ENCODE measurements at regions not wholly inside any gene's neighbourhood (a gene's known extent, or its start where the extent isn't known, plus 50 kb on each side); places are given as distances from the start of the nearest gene placed in this dataset.
"Not testable (repeated sequence)": the region's sequence is repeated elsewhere in the genome, so short reads cannot be mapped to it uniquely, and the experiment has no call there.

DNA sequence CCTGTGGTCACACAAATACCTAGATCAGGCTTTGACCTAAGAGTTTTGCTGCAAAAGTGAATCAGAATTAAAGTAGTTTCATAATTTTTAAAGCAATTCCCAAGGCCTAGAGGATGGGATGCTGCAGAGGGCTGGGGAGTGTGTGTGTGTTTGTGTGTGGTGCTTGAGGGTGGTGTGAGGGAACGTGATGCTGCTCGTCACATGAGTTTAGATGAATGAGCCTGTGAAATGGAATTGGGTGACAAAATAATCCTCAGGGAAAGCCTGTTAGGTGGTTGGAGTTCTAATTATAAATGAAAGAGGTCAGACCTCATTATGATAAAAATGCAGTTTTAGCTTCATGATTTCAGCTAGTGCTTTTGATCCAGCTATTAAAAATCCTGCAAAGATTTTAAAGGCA is 87.5 kb upstream of the TMEM170B start:
- DNase-seq: no peak

DNA sequence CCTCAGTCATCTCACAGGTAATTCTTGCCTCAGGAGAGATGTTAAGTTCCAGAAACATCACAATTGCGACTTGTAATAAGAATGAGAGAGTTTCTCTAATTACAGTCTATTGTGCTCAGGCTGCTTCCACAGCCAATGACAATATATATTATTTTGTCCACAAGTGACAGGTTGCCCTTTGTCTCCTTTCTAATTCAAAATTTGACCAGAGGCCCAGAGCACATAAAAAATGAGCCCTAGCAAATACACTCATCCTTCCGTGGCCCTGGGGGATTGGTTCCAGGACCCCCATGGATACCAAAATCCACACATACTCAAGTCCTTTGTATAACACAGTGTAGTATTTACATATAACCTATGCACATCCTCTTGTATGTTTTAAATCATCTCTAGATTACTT is 88.1 kb upstream of the TMEM170B start:
- no peak for DNase-seq

DNA sequence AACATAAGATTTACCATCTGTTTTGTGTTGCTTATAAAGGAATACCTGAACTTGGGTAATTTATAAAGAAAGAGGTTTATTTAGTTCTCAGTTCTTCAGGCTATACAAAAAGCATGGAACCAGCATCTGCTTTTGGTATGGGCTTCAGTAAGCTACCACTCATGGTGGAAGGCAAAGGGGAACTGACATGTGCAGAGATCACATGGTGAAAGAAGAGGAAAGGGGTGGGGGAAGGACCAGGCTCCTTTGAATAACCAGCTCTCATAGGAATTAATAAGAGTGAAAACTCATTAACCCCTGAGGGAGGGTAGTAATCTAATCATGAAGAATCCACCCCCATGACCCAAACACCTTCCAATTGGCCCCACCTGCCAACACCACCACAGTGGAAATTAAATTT is 89.5 kb upstream of the TMEM170B start:
- no peak for DNase-seq

DNA sequence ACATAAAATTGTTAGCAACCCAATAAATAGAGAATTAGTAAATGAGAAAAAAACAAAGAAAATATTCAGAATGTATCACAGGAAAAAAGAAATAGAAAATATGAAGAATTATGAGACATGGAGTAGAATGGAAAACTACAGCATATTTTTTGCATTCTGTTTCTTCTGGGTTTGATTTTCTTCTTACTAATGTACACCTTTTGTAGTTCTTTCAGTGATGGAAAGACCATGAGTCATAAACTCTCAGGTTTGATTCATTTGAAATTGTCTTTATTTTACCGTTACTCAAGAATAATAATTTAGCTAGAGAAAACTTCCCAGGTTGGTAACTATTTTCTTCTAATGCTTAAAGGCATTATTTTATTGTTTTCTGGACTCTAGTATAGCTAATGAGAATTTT is 90.3 kb upstream of the TMEM170B start:
- DNase-seq: no peak

DNA sequence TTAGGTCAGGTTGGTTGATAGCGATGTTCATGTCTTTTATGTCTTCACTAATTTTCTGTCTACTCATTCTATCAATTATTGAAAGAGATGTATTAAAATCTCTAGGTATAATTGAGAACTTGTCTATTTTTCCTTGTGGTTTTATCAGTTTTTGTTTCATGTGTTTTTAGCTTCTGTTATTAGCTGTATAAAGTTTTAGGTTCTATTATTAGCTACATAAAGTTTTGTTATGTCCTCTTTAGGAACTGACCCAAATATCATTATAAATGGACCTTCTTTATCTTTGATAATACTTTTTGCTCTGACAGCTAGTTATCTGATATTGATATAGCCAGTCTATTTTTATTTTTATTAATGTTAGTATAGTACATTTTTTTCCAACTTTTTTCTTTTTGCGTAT is 92.4 kb upstream of the TMEM170B start:
- no peak for DNase-seq

DNA sequence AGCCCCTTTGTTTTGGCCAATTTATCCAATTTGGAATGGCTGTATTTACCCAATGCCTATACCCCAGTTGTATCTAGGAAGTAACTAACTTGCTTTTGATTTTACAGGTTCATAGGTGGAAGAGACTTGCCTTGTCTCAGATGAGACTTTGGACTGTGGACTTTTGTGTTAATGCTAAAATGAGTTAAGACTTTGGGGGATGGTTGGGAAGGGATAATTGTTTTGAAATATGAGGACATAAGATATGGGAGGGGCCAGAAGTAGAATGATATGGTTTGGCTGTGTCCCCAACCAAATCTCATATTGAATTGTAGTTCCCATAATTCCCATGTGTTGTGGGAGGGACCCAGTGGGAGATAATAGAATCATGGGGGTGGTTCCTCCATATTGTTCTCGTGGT is 94.4 kb upstream of the TMEM170B start:
- not testable (repeated sequence) for DNase-seq

DNA sequence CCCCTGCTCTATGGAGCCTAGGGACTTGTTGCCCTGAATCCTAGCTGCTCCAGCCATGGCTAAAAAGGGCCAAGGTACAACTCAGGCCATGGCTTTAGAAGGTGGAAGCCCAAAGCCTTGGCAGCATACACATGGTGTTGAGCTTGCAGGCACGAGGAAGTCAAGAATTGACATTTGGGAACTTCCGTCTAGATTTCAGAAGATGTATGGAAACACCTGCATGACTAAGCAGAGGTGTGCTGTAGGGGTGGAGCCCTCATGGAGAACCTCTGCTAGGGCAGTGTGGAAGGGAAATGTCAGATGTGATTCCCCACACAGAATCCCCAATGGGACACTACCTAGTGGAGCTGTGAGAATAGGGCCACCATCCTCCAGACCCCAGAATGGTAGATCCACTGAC is 95.1 kb upstream of the TMEM170B start:
- DNase-seq: no peak

DNA sequence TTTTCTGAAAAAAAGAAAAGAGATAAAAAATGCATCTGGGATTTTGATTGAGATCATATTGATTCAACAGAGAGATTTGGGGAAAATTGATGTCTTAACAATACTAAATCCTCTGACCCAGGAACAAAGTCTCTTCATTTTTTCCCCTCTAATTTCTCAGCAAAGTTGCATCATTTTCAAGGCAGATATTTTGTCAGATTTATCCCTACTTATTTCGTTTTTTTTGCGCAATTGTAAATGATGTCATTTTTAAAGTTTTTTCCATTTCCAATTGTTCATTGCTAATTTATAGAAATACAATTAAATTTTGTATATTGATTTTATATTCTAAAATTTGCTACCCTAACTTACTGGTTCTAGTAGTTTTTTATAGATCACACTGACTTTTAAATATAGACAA is 97.7 kb upstream of the TMEM170B start:
- no peak for DNase-seq

DNA sequence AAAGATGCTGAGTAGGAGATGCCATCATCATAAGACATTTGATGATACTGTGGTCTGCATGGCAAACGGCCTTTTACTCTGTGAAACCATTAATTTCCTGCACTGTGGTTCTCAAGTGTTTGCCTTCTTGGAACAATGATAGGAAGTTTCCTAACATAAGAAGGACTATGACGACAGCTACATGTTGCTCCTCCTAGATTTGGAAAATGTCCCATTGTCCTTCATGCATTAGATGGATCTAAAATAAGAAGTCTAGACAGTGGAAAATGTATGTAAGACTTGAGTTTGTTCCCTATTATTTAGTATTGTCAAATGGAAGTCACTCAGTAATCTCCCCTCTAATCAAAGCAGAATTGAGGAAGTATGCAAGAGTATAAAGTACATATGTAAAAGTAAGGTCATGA is 98.5 kb upstream of the TMEM170B start:
- DNase-seq: no peak

DNA sequence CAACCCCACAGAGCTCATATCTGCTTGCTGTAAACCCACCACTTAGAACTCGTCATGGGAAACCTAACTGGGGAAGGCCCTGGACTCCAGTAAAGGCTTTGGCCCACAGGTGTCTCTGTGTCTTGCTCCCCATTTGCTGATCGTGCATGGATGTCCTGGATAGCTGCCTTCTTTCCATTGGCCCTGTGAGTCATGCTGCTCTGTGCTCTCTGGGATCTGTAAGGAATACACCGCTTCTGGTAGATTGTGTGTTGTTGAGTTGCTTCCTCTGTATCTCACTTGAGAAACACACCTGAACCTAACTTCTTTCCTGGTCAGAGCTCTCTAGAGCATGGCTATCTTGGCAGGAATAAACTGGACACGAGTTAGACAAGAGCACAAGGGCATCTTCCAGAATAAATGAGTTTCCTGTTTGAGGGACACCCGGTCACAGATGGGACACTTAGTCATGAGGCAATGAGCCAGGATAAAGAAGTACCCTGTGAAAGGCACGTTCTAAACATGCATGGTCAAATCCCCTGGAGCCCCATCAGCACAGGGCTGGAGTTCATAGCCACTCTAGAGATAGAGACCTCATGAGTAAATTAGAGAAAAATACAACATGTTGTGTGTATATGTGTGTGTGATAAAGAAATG is 99.6 kb upstream of the TMEM170B start:
- DNase-seq: no peak

DNA sequence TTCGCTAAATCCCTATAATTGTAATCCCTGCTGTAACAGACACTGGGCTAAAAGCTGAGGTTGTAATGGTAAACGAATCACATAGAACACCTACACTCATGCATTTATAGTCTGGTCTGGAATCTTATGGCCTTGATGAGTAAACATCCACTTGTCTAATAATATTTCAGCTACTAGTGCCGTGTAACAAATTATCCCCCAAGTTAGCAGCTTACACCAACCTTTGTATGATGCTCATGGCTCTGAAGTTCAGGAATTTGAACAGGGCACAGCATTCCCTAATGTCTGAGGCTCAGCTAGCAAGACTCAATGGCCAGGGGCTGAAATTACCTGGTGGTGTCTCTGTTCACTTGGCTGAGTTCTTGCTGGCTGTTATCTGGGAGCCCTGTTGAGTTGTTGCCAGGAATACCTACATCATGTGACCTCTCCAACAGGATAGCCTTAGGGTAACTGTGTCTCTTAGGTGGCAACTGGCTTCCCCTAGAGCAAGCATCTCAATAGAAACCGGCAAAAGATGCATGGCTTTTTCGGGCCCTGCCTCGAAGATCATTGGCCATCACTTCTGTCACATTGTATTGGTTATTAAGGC is 100.9 kb upstream of the TMEM170B start:
- DNase-seq: no peak

DNA sequence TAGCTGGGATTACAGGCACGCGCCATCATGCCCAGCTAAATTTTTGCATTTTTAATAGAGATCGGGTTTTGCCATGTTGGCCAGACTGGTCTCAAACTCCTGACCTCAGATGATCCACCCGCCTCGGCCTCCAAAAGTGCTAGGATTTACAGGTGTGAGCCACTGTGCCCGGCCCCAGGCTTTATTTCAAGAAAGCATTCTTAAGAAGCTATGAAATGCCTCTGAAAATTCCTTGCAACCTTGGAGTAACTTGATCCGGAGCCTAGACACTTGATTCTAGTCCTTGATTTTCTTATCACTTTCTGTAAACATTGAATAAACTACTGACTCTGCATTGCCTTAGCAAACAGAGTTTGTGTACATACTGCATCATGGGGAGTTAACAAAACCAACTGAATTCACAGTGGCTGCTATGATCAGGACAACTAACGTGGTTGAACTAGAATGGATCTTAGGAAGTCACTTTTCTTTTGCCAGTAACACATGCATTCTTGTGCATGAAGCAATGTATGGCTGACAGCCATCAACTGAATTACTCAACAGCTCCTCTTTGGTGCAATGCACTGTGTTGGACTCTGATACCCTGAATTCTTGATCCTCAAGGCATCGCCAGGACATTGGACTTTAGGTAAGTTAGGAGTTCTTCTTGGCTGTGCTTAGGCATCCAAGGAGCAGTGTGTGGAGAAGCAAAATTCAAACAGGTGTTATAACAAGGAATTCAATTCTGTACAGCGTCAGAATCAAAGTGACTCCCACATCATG is 102.8 kb upstream of the TMEM170B start:
- DNase-seq: no peak

DNA sequence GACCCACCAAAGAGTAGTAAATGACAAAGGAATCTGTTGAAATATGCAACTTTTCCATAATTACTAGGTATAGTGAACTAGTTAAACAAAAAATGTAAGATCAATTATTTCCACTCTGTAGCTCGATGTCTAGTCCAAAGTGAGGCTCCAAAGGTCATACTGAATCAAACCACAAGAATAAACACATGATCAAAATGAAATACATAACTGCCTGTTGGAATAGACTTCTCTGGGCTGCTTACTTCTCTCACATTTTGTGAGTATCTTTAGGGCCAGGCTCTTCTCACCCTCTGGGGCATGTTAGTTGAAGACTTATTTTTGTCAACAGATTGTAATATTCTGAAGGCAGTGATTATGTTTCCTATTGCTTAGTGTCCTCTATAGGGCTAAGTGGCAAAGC is 103.7 kb upstream of the TMEM170B start:
- no peak for DNase-seq

DNA sequence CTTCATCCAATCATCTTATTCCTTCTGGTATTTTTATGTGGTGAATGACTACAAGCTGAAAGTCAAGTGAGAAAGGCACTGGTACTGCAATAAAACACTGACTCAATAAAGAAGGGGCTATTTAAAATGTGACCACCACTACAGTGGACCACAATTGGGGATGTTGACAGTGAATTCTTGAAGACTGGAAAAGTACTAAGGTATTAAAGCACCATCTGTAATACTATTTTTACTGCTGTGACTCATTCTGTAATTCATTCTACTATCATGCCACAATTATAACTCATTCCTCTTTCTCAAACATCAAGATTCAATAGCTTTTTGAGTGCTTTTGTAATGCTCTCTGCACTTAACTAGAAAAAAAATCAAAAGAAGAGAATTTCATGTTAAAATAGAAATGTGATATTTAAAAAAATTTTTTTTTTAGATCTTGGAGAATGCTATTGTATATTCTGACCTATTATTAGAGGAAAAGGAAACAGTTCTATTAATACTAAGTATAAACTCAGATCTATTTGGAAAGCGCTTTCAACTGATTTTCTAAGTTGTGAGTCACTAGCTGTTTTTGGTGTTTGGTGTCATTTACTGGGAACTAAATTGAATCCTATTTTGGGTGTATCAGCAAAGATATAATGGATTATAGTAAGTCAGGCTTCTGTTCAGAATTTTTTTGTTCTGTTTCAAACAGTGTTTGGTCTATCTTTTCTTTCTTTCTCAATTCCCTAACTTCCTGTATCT is 104.7 kb upstream of the TMEM170B start:
- DNase-seq: no peak

DNA sequence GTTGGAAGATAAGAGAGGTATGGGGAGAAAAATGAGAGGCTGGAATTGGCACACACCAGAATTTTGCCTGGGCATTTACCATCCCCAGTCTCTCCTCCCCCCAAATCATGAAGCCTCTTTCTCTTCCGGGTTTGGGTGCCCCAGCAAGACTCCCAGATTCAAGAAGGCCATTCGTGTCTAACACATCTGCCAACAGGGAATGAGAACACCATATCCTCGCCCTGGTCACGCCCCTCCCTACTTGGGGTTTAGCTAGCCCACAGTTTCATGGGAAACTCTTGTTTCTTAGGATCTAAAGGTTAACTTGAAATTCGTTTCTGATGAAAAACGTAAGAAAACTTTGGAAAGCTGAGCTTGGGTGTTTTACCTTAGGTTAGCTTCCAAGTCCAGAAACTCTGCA is 105.5 kb upstream of the TMEM170B start:
- DNase-seq: no peak

DNA sequence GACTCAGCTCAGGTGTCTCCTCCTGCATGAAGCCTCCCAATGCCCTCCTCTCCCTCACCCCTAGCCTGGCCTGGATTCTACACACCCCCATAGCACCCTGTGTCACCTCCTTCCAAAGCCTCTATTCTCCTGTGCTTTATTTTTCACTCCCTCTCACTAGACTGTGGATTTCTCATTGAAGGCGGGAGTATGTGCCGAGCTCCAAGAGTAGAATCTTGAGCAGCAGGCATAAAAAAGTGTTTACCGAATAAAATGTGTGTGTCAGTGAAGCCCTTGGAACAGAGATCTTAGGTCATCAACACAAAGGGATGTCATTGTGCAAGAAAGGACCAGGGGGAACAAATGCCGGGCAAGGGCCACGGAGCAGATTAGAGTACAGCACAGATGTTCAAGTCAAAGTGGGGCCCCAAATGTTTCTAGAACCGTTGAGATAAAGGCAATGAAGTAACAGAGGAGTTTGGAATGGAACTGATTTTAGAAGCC is 106.1 kb upstream of the TMEM170B start:
- no peak for DNase-seq

DNA sequence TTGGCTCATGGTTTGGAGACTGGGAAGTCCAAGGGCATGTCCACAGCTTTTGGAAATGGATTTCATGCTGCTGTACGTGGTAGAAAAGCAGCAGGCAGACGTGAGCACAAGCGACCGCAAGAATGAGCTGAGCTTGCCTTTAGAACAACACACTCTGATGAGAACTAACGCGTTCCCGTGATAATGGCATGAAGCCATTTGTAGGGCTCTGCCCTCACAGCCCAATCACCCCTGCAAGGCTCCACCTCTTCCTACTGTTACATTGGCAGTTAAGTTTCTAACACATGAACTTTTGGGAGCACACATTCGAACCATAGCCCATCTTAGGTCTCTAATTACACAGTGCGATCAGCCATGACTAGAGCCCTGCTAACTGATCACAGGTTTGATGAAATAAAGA is 107.5 kb upstream of the TMEM170B start:
- DNase-seq: no peak

DNA sequence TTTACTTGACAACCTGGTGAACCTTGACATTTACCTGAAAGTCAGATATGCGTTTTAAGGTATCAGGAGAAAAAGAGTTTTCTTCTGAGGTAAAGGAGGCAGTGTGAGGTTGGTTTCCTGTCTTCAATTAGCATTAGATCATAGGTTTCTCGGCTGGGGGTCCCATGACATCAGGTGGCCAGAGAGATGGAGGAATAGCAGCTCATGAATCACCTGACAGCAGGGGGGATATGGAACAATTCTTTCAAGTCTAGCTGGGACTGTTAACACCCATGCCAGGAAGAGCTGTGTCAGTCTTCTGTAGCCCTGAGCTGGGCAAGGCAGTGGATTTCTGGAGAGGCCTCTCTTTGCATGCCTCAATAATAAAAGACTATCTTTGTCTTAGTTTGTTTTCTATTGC is 108.0 kb upstream of the TMEM170B start:
- DNase-seq: no peak

DNA sequence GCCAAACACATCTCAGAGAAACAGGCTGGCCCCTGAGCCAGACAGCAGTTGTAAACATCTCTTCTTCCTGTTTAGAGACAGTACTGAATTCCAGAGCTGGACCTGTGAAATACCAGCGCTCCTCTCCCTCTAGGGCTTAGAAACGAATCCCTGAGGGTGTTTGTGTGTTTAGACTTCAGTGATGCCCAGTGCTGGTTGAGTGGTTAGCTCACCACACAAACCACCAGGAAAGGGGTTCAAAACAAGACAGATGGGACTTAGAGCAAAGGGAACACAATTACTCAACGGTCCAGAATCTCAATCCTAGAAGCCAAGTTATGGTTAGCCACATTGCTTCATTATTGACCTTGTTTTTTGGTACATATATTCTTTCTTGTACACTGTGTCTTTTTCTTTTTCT is 108.7 kb upstream of the TMEM170B start:
- no peak for DNase-seq

DNA sequence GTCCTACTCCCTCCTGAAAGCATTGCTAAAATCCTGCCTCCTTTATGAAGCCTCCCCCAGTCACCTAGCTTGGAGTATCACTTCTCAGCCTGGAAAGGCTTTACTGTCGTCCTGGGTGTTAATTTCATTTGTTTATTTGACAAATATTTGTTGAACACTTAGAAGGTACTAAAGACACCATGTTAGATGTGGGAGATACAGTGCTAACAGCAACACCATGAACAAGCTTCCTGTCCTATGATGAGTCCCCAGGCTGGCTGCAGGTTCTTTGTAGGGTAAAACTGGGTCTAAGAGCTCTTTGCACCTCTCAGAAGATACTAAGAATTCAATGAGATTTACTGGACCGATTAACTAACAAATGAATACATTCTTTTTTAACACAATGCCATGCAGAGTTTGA is 109.2 kb upstream of the TMEM170B start:
- no peak for DNase-seq

DNA sequence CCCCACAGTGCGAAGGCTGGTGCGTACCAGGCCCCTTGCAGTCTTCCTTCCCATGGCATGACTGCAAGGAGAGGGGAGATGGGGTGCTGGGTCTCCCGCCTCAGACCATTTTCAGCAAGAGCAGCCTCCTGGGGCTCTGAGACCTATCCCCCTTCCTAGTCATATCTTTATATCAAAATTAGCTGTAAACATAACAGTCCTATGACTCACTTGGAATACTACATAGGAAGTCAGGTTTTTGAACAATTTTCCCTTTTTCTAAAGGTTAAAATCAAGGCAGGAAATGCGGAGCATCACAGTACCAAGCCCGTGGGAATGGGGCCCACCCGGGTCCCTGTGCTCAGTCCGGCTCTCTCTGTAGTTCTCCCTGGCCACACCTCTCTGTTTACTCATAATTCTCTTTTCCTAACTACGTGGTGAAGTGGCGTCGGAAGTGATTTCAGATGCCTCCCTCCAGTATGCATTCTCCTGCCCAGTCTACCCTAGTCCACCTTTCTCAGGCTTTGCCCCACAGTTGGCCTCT is 109.8 kb upstream of the TMEM170B start:
- DNase-seq: no peak

DNA sequence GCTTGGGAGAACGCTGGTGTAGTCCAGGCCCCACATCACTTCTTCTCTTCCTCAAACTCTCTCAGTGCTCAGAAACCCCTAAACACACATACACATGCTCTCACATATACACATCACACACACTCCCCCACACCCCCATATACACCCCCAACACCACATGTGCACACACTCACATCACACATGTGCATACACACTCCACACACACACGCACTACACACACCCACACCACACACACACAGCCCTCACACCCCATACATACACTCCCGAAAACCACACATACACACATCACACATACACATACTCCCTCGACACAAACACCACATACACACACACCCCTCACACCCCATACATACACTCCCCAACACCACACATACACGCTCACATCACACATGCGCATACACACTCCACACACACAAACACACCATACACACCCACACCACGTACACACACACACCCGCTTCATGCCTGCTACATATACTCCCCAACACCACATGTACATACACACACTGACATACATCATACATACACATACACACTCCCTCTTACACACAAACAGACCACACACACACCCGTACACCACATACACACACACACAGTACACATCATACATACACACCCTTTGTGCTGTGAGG is 110.3 kb upstream of the TMEM170B start:
- no peak for DNase-seq

DNA sequence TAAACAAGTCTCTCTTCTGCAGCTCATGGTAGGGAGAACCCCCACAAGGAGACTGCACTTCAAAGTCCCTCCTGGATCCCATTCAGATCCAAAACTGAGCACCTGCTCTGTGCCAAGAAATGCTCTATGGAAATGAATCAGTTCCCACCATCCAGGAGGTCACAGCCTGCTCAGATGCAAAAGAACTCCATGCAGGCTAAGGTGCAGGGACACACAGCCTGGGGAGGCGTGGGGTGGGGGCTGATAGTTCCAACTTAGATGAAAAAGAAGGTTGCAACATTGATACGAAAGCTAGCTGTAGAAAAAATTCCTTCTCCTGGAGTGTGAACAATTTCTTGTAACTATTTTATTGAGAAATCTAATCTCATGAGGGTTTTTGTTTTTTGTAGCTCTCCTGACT is 111.0 kb upstream of the TMEM170B start:
- DNase-seq: no peak
